Caki2 (cell line): ENCODE measurements at regions not wholly inside any gene's neighbourhood (a gene's known extent, or its start where the extent isn't known, plus 50 kb on each side); places are given as distances from the start of the nearest gene placed in this dataset.
"Not testable (repeated sequence)": the region's sequence is repeated elsewhere in the genome, so short reads cannot be mapped to it uniquely, and the experiment has no call there.

Experiments used
- DNase-seq: peaks from one replicate; pipeline ENCODE4 v3.0.0-alpha.2; 2015; ENCODE audit warnings: low read depth
- in situ Hi-C: cut with HindIII; loops from 2 replicates; pipeline ENCODE4 v1.10.0; 2016; ENCODE audit warnings: low sequenced_read_pairs, low pct_unique_long_range_greater_than_20kb, mixed read lengths

DNA sequence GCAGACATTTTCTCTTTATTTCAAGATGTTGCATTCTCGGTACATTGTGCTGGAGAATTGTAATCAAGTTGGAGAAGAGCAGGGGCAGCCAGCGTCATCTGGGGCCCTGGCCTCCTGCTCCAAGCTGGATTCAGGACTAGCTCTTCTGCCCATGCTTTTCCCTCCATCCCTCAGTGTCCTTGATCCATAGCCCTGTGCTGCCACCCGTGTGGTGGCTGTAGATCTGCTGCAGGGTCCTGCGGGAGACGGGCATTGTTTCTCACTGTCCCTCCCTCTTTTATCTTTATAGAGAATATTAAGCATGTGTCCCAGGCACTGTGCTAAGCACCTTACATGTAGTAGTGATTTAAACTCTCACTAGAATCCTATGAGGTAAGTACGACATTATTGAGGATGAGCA lies 60.5 kb upstream of the HAND1 start:
- no peak for DNase-seq
- in situ Hi-C loops: no loop called here

DNA sequence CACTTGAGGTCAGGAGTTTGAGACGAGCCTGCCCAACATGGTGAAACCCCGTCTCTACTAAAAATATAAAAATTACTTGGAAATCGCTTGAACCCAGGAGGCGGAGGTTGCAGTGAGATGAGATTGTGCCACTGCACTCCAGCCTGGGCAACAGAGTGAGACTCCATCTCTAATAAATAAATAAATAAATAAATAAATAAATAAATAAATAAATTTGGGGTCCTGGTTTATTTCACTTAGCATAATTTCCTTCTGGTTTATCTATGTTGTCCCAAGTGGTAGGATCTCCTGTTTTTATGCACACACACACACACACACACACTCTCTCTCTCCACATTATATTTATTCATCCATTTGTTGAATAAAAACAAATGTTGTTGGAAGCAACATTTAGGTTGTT lies 58.4 kb upstream of the HAND1 start:
- in situ Hi-C loops, DNase-seq: not testable (repeated sequence)

DNA sequence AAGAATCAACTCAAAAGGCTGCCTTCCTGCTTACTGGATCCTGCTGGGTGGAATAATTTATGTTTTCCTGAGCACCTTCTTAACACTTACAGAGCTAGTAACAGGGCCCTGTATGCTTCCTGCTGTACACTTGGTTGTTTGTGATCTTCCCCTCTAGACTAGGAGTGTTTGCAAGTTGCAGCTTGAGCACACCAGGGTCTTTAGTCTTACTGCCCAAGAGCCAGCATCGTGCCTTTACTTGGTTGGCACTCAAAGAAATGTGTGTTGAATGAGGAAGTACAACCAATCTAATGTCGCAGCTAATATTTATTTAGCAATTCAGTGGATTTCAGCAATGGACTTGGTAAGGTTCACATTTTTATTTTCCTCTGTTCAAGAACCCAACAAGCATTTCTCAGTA lies 57.5 kb upstream of the HAND1 start:
- in situ Hi-C loops: no loop called here
- DNase-seq: no peak

DNA sequence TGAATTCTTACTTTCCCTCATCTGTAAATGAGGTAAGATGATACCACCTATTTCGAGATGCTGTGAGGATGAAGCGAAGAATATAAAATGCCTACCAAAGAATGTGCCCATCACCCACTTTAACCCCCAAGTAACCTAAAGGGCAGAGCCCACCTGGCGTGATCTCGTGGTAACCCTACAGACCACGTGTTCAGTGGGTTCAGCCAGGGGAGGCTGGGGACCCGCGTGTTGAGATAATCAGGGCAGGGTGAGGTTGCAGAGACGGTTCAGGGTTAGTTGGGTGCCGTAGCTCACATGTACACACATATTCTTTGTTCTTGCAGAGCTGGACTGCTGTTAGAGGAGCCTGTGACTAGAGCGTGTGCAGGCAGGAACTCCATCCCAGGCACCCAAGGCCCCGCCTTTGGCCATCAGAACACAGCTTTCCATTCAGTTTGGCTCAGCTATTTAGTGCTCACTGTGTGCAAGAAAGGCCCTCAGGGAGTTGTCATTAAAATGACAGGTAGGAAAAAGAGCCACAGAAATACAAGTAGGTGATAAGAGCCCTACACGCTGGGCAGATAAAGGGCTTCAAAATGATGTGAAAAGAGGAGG lies 56.5 kb upstream of the HAND1 start:
- no peak for DNase-seq
- in situ Hi-C loops: no loop called here

DNA sequence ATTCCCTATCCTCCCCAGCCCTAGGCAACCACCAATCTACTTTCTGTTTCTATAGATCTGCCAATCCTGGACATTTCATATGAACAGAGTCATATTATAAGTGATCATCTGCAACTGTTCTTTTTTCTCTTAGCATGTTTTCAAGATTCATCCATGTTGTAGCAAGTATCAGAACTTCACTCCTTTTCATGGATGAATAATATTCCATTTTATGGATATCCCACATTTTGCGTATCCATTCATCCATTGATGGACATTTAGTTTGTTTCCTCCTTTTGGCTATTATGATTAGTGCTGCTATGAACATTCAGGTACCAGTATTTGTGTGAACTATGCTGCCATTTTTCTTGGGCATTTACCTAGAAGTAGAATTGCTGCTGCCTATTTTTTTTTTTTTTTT lies 51.3 kb upstream of the HAND1 start:
- in situ Hi-C loops: no loop called here
- no peak for DNase-seq

DNA sequence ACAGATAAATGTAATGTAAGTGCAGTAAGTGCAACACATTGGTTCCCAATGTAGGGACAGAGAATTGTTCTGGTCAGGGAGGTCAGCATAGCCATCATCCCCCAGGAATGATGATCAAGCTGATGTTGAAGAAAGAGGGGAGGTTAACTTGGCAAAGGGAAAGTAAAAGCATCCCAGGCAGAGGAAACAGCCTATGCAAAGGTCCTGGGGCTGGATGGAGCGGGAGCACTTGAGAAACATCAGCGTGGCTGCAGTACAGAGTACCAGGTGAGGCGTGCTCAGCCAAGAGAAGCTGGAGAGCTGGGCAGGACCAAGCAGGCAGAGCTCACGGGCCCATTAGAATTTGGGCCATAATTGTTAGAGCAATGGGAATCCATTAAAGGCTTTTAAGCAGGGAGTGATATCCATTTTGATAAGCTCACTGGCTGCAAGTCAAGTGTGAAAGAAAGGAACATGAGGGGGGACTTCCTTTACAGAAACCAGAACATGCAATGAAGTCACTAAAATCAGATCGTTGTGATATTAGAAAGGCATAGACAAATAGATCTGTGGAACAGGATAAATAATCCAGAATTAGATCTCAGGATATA lies 50.1 kb upstream of the HAND1 start:
- no peak for DNase-seq
- in situ Hi-C loops: no loop called here
